Left renal pelvis (tissue), 4 donors: ENCODE measurements at regions not wholly inside any gene's neighbourhood (a gene's known extent, or its start where the extent isn't known, plus 50 kb on each side); places are given as distances from the start of the nearest gene placed in this dataset.

Source experiments
- DNase-seq, 4 donors: peaks; one replicate each; pipeline ENCODE4 v3.0.0-alpha.2; 2013; ENCODE audit warnings: low read depth in 4 of 4, low spot score in 3 of 4

- DNase-seq, result no peak
Measured at GRCh38 chr4:57639561-57640382, 529.6 kb upstream of the IGFBP7 start.

GRCh38 chr4:57635910-57636309 lies 525.7 kb upstream of the IGFBP7 start:
- DNase-seq, result no peak

GRCh38 chr4:57633212-57633859 lies 523.2 kb upstream of the IGFBP7 start:
- no peak for DNase-seq

- DNase-seq, result no peak
Measured at GRCh38 chr4:57632564-57632963, 522.4 kb upstream of the IGFBP7 start.

- DNase-seq, result no peak
Measured at GRCh38 chr4:57631147-57631546, 521.0 kb upstream of the IGFBP7 start.

GRCh38 chr4:57628004-57628403 lies 517.8 kb upstream of the IGFBP7 start:
- DNase-seq, result no peak

GRCh38 chr4:57614257-57614932 lies 504.2 kb upstream of the IGFBP7 start:
- DNase-seq, result no peak

GRCh38 chr4:57612279-57612678 lies 502.1 kb upstream of the IGFBP7 start:
- no peak for DNase-seq

- peak in 3 of 4 donors; percentile 16 to 32 (median 27) for DNase-seq
Measured at GRCh38 chr4:57607566-57608180, 497.5 kb upstream of the IGFBP7 start.

GRCh38 chr4:57605376-57605775 lies 495.2 kb upstream of the IGFBP7 start:
- no peak for DNase-seq

GRCh38 chr4:57602141-57602540 lies 492.0 kb upstream of the IGFBP7 start:
- no peak for DNase-seq

GRCh38 chr4:57591073-57591472 lies 480.9 kb upstream of the IGFBP7 start:
- DNase-seq, result no peak

GRCh38 chr4:57588557-57588956 lies 478.4 kb upstream of the IGFBP7 start:
- DNase-seq, result no peak

GRCh38 chr4:57580710-57581599 lies 470.8 kb upstream of the IGFBP7 start:
- DNase-seq, result no peak

GRCh38 chr4:57575426-57575825 lies 465.2 kb upstream of the IGFBP7 start:
- no peak for DNase-seq

GRCh38 chr4:57554556-57555092 lies 444.4 kb upstream of the IGFBP7 start:
- DNase-seq, result no peak

GRCh38 chr4:57553728-57554127 lies 443.5 kb upstream of the IGFBP7 start:
- no peak for DNase-seq

- DNase-seq, result peak in 3 of 4 donors; percentile 35 to 55 (median 39)
Measured at GRCh38 chr4:57550198-57550597, 440.0 kb upstream of the IGFBP7 start.

- DNase-seq, result no peak
Measured at GRCh38 chr4:57548856-57549255, 438.7 kb upstream of the IGFBP7 start.
